ENCODE measurements at regions not wholly inside any gene's neighbourhood (a gene's known extent, or its start where the extent isn't known, plus 50 kb on each side); places are given as distances from the start of the nearest gene placed in this dataset.

GRCh38 chr2:156098506-156098905 is 234.0 kb downstream of the NR4A2 start (continued):
- TF ChIP-seq ZNF317 (CRISPR knock-in tag; IDR thresholded peaks at IDR 0.05; ENCODE audit: borderline replicate concordance, low read depth) (no peak), NR3C1 (CRISPR knock-in tag; conservative IDR thresholded peaks at IDR 0.05; ENCODE audit: low read depth) (no peak), TEAD1 (CRISPR knock-in tag; IDR thresholded peaks at IDR 0.05) (no peak), GTF2I (CRISPR knock-in tag; conservative IDR thresholded peaks at IDR 0.05) (no peak), ESRRA (CRISPR knock-in tag; IDR thresholded peaks at IDR 0.05; ENCODE audit: borderline replicate concordance) (no peak), ATF6 (CRISPR knock-in tag; IDR thresholded peaks at IDR 0.05) (no peak)

GRCh38 chr2:156088587-156088986 is 243.9 kb downstream of the NR4A2 start:
- no peak for DNase-seq (ENCODE audit: low spot score)
- H3K9me3 Mint-ChIP-seq, result peaks cover 15% of the 10 kb centered on the region
- CTCF ChIA-PET, result no interaction called here
- no peak for ATAC-seq
- H3K36me3 Mint-ChIP-seq, result peaks cover 18% of the 10 kb centered on the region
- POLR2A ChIA-PET, result no interaction called here
- no peak overlapping the region for H3K27ac Mint-ChIP-seq
- H3K27me3 Mint-ChIP-seq (ENCODE audit: low read depth), result no peaks in the 10 kb centered on the region
- TF ChIP-seq ZNF219 (CRISPR knock-in tag; IDR thresholded peaks at IDR 0.05; ENCODE audit: borderline replicate concordance) (no peak), EMX1 (CRISPR knock-in tag; IDR thresholded peaks at IDR 0.05) (no peak), SMAD4 (CRISPR knock-in tag; IDR thresholded peaks at IDR 0.05) (no peak), NR1H2 (CRISPR knock-in tag; IDR thresholded peaks at IDR 0.05) (no peak), IRF2 (CRISPR knock-in tag; IDR thresholded peaks at IDR 0.05; ENCODE audit: borderline replicate concordance, low read depth) (no peak), GRHL2 (CRISPR knock-in tag; IDR thresholded peaks at IDR 0.05; ENCODE audit: insufficient replicate concordance, severe bottlenecking) (no peak), ATF6 (CRISPR knock-in tag; IDR thresholded peaks at IDR 0.05) (no peak), STAT6 (CRISPR knock-in tag; conservative IDR thresholded peaks at IDR 0.05; ENCODE audit: low read depth) (no peak), ZNF263 (CRISPR knock-in tag; IDR thresholded peaks at IDR 0.05; ENCODE audit: low read depth) (no peak), HMGXB4 (CRISPR knock-in tag; IDR thresholded peaks at IDR 0.05) (no peak), SOX15 (CRISPR knock-in tag; IDR thresholded peaks at IDR 0.05) (no peak), RORB (CRISPR knock-in tag; IDR thresholded peaks at IDR 0.05) (no peak)
- H3K4me1 Mint-ChIP-seq, result no peaks in the 10 kb centered on the region
- no peak overlapping the region for H3K4me3 Mint-ChIP-seq

GRCh38 chr2:156087875-156088274 is 244.6 kb downstream of the NR4A2 start:
- Mint-ChIP-seq H3K27me3 (ENCODE audit: low read depth) (no peaks in the 10 kb centered on the region), H3K36me3 (peaks cover 25% of the 10 kb centered on the region), H3K4me1 (no peaks in the 10 kb centered on the region), H3K9me3 (peaks cover 22% of the 10 kb centered on the region), H3K27ac (no peak overlapping the region), H3K4me3 (no peak overlapping the region)
- CTCF ChIA-PET, result no interaction called here
- POLR2A ChIA-PET, result no interaction called here
- DNase-seq (ENCODE audit: low spot score) (no peak), ATAC-seq (no peak)
- no peak for TF ChIP-seq HMGXB4 (CRISPR knock-in tag; IDR thresholded peaks at IDR 0.05)
- TF ChIP-seq ATF1 (CRISPR knock-in tag; IDR thresholded peaks at IDR 0.05), result no peak
- TF ChIP-seq ATF2 (CRISPR knock-in tag; IDR thresholded peaks at IDR 0.05; ENCODE audit: borderline replicate concordance, low read depth), result no peak
- TF ChIP-seq ZNF396 (CRISPR knock-in tag; IDR thresholded peaks at IDR 0.05; ENCODE audit: borderline replicate concordance), result no peak
- TF ChIP-seq ZNF121 (CRISPR knock-in tag; IDR thresholded peaks at IDR 0.05), result no peak
- TF ChIP-seq ZBTB21 (CRISPR knock-in tag; IDR thresholded peaks at IDR 0.05; ENCODE audit: borderline replicate concordance), result no peak
- no peak for TF ChIP-seq MYBL2 (CRISPR knock-in tag; IDR thresholded peaks at IDR 0.05)
- no peak for TF ChIP-seq FOXP1 (CRISPR knock-in tag; IDR thresholded peaks at IDR 0.05; ENCODE audit: borderline replicate concordance)
